ENCODE measurements at regions not wholly inside any gene's neighbourhood (a gene's known extent, or its start where the extent isn't known, plus 50 kb on each side); places are given as distances from the start of the nearest gene placed in this dataset.

DNA sequence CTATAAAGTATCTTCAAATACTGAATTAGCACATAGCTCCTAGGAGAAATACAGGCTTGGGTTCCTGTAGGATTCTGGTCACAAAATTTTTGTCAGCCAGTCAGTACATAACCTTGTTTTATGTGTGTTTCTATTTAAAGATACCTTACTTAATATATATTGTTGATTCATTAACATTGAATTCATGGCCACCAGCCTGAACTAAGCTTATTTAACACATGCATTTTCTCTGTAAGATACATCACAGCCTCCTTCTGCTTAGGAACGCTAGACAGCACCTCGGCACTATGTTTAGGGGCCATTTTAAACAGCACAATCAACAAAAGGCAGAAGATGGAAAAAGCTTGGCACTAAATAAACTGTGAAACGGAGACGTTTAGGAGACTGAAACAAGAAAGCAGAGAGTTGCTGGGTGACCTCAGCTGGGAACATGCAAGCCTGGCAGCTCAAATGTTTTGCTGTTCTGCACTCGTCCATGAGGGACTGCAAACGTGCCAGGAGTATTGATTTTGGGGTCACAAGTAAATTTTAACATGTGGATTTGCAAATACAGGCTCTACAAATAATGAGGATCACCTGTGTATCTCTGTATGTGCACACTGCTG lies 432.2 kb upstream of the TPM1 start:
- TF ChIP-seq, protein P1, sequence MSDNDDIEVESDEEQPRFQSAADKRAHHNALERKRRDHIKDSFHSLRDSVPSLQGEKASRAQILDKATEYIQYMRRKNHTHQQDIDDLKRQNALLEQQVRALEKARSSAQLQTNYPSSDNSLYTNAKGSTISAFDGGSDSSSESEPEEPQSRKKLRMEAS (CRISPR knock-in tag; IDR thresholded peaks at IDR 0.05): no peak
- TF ChIP-seq, protein P2, sequence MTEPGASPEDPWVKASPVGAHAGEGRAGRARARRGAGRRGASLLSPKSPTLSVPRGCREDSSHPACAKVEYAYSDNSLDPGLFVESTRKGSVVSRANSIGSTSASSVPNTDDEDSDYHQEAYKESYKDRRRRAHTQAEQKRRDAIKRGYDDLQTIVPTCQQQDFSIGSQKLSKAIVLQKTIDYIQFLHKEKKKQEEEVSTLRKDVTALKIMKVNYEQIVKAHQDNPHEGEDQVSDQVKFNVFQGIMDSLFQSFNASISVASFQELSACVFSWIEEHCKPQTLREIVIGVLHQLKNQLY (CRISPR knock-in tag; IDR thresholded peaks at IDR 0.05): no peak
- TF ChIP-seq GABPB1 (CRISPR knock-in tag; IDR thresholded peaks at IDR 0.05) (no peak), NFE2L1 (CRISPR knock-in tag; IDR thresholded peaks at IDR 0.05) (no peak), ZNF396 (CRISPR knock-in tag; IDR thresholded peaks at IDR 0.05; ENCODE audit: borderline replicate concordance) (no peak)
- TF ChIP-seq, protein P3, sequence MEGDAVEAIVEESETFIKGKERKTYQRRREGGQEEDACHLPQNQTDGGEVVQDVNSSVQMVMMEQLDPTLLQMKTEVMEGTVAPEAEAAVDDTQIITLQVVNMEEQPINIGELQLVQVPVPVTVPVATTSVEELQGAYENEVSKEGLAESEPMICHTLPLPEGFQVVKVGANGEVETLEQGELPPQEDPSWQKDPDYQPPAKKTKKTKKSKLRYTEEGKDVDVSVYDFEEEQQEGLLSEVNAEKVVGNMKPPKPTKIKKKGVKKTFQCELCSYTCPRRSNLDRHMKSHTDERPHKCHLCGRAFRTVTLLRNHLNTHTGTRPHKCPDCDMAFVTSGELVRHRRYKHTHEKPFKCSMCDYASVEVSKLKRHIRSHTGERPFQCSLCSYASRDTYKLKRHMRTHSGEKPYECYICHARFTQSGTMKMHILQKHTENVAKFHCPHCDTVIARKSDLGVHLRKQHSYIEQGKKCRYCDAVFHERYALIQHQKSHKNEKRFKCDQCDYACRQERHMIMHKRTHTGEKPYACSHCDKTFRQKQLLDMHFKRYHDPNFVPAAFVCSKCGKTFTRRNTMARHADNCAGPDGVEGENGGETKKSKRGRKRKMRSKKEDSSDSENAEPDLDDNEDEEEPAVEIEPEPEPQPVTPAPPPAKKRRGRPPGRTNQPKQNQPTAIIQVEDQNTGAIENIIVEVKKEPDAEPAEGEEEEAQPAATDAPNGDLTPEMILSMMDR (IDR thresholded peaks at IDR 0.05): no peak
- TF ChIP-seq, protein P4, sequence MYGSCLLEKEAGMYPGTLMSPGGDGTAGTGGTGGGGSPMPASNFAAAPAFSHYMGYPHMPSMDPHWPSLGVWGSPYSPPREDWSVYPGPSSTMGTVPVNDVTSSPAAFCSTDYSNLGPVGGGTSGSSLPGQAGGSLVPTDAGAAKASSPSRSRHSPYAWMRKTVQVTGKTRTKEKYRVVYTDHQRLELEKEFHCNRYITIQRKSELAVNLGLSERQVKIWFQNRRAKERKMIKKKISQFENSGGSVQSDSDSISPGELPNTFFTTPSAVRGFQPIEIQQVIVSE (CRISPR knock-in tag; IDR thresholded peaks at IDR 0.05; ENCODE audit: borderline replicate concordance): no peak
- Mint-ChIP-seq H3K4me3 (no peak overlapping the region), H3K4me1 (no peaks in the 10 kb centered on the region; the same call in 1 of the 2 replicates), H3K36me3 (no peaks in the 10 kb centered on the region), H3K27ac (no peak overlapping the region), H3K9me3 (no peaks in the 10 kb centered on the region), H3K27me3 (ENCODE audit: low read depth) (no peaks in the 10 kb centered on the region)
- POLR2A ChIA-PET: no interaction called here
- ATAC-seq (no peak), DNase-seq (ENCODE audit: low spot score) (no peak)
- CTCF ChIA-PET: no interaction called here

DNA sequence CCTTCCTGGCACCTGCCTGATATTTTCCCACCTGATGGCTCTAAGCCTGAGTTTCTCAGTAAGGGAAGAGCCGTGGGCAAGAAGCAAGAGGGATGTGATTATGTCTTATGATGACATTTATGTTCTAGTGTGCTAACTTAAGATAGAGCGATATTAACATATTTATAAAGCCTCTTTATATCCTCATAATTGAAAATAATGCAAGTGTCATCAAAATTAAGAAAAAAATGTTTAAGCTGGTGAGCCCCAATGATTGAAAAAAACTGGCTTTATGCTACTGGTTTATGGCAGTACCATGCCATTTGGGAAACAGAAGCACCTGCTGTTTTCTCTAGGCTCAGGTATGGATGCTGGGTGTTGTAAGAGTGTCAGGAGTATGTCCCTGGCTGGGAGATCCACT lies 431.5 kb upstream of the TPM1 start:
- CTCF ChIA-PET: no interaction called here

More for the DNA sequence above, 431.5 kb upstream of the TPM1 start:
- ATAC-seq: no peak
- no peak overlapping the region for H3K27ac Mint-ChIP-seq
- no peak overlapping the region for H3K4me3 Mint-ChIP-seq
- TF ChIP-seq, protein P5, sequence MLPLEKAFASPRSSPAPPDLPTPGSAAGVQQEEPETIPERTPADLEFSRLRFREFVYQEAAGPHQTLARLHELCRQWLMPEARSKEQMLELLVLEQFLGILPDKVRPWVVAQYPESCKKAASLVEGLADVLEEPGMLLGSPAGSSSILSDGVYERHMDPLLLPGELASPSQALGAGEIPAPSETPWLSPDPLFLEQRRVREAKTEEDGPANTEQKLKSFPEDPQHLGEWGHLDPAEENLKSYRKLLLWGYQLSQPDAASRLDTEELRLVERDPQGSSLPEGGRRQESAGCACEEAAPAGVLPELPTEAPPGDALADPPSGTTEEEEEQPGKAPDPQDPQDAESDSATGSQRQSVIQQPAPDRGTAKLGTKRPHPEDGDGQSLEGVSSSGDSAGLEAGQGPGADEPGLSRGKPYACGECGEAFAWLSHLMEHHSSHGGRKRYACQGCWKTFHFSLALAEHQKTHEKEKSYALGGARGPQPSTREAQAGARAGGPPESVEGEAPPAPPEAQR (CRISPR knock-in tag; IDR thresholded peaks at IDR 0.05): no peak
- TF ChIP-seq ZNF263 (CRISPR knock-in tag; IDR thresholded peaks at IDR 0.05; ENCODE audit: low read depth) (no peak), FOXP1 (CRISPR knock-in tag; IDR thresholded peaks at IDR 0.05; ENCODE audit: borderline replicate concordance) (no peak), GRHL2 (CRISPR knock-in tag; IDR thresholded peaks at IDR 0.05; ENCODE audit: insufficient replicate concordance, severe bottlenecking) (no peak), SMAD4 (CRISPR knock-in tag; IDR thresholded peaks at IDR 0.05) (no peak), ZNF121 (CRISPR knock-in tag; IDR thresholded peaks at IDR 0.05) (no peak)
- TF ChIP-seq, protein P6, sequence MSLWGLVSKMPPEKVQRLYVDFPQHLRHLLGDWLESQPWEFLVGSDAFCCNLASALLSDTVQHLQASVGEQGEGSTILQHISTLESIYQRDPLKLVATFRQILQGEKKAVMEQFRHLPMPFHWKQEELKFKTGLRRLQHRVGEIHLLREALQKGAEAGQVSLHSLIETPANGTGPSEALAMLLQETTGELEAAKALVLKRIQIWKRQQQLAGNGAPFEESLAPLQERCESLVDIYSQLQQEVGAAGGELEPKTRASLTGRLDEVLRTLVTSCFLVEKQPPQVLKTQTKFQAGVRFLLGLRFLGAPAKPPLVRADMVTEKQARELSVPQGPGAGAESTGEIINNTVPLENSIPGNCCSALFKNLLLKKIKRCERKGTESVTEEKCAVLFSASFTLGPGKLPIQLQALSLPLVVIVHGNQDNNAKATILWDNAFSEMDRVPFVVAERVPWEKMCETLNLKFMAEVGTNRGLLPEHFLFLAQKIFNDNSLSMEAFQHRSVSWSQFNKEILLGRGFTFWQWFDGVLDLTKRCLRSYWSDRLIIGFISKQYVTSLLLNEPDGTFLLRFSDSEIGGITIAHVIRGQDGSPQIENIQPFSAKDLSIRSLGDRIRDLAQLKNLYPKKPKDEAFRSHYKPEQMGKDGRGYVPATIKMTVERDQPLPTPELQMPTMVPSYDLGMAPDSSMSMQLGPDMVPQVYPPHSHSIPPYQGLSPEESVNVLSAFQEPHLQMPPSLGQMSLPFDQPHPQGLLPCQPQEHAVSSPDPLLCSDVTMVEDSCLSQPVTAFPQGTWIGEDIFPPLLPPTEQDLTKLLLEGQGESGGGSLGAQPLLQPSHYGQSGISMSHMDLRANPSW (CRISPR knock-in tag; conservative IDR thresholded peaks at IDR 0.05; ENCODE audit: low read depth): no peak
- TF ChIP-seq, protein P7, sequence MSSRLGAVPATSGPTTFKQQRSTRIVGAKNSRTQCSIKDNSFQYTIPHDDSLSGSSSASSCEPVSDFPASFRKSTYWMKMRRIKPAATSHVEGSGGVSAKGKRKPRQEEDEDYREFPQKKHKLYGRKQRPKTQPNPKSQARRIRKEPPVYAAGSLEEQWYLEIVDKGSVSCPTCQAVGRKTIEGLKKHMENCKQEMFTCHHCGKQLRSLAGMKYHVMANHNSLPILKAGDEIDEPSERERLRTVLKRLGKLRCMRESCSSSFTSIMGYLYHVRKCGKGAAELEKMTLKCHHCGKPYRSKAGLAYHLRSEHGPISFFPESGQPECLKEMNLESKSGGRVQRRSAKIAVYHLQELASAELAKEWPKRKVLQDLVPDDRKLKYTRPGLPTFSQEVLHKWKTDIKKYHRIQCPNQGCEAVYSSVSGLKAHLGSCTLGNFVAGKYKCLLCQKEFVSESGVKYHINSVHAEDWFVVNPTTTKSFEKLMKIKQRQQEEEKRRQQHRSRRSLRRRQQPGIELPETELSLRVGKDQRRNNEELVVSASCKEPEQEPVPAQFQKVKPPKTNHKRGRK (CRISPR knock-in tag; IDR thresholded peaks at IDR 0.05; ENCODE audit: borderline replicate concordance): no peak
- no peaks in the 10 kb centered on the region; the same call in 1 of the 2 replicates for H3K4me1 Mint-ChIP-seq
- H3K9me3 Mint-ChIP-seq: no peaks in the 10 kb centered on the region
- POLR2A ChIA-PET: no interaction called here
- no peaks in the 10 kb centered on the region for H3K27me3 Mint-ChIP-seq (ENCODE audit: low read depth)
- DNase-seq (ENCODE audit: low spot score): no peak
- H3K36me3 Mint-ChIP-seq: no peaks in the 10 kb centered on the region
